Glutamatergic neuron (in vitro differentiated cells): ENCODE measurements at regions not wholly inside any gene's neighbourhood (a gene's known extent, or its start where the extent isn't known, plus 50 kb on each side); places are given as distances from the start of the nearest gene placed in this dataset.

Experiments used
- DNase-seq: peaks from one replicate; pipeline ENCODE4 v3.0.0; 2022
- H3K27ac Mint-ChIP-seq: one replicate; pipeline ENCODE4 v1.8.0; 2020; ENCODE audit warnings: mild to moderate bottlenecking, mixed read lengths, inconsistent platforms; ENCODE audit not compliant: unreplicated experiment
- H3K27me3 Mint-ChIP-seq: one replicate; pipeline ENCODE4 v1.8.0; 2020; ENCODE audit warnings: mild to moderate bottlenecking, moderate library complexity, mixed read lengths, inconsistent platforms; ENCODE audit not compliant: unreplicated experiment
- H3K36me3 Mint-ChIP-seq: one replicate; pipeline ENCODE4 v1.8.0; 2020; ENCODE audit warnings: mild to moderate bottlenecking, mixed read lengths, inconsistent platforms; ENCODE audit not compliant: unreplicated experiment
- H3K4me1 Mint-ChIP-seq: one replicate; pipeline ENCODE4 v1.8.0; 2020; ENCODE audit warnings: mild to moderate bottlenecking, low read depth, mixed read lengths, inconsistent platforms; ENCODE audit not compliant: unreplicated experiment
- H3K4me3 Mint-ChIP-seq: one replicate; pipeline ENCODE4 v1.8.0; 2020; ENCODE audit warnings: mild to moderate bottlenecking, mixed read lengths, inconsistent platforms; ENCODE audit not compliant: unreplicated experiment
- H3K9me3 Mint-ChIP-seq: one replicate; pipeline ENCODE4 v1.8.0; 2020; ENCODE audit warnings: mild to moderate bottlenecking, moderate library complexity, mixed read lengths, inconsistent platforms; ENCODE audit not compliant: unreplicated experiment
- TF ChIP-seq, protein P1 (sequence below): fragments of 200-600 bp; sonication (generic); IDR thresholded peaks from one replicate; pipeline ENCODE4 v1.5.0; 2021; ENCODE audit not compliant: partially characterized antibody, unreplicated experiment

DNA sequence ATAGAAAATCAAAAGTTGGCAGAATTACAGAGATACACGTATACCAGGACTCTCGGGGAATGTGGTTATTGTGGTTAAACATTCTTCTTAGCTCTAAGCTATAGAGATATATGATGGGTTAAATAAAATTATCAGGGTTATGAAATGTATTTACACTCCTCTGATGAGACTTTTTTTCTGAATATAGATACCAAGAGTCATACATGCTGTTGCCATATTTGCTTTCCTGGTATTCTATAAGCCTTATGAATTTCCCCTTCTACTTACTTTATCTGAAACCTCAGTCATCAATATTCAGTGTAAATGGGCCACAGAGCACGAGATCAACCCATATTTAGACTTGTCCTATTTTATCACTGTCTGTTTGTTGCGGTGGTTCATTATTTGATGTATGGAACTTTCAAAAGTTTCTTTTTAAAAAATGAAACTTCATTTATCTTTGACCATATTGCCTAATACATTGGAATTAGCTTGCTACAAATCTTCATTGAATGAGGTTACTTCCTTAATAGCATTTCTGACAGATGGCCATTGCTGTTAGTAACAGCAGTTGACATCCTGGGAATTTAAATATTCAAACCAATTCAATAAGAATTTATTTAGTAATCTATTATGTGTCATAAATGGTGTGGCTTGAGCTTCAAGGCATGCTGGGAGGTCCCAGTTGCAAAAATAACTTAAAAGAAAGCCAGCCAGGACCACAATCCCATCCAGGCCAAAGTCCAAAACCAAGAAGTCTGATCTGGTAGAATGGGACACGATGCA is 393.5 kb downstream of the PCNX1 start:
- no peak overlapping the region for H3K27ac Mint-ChIP-seq
- TF ChIP-seq, protein P1, sequence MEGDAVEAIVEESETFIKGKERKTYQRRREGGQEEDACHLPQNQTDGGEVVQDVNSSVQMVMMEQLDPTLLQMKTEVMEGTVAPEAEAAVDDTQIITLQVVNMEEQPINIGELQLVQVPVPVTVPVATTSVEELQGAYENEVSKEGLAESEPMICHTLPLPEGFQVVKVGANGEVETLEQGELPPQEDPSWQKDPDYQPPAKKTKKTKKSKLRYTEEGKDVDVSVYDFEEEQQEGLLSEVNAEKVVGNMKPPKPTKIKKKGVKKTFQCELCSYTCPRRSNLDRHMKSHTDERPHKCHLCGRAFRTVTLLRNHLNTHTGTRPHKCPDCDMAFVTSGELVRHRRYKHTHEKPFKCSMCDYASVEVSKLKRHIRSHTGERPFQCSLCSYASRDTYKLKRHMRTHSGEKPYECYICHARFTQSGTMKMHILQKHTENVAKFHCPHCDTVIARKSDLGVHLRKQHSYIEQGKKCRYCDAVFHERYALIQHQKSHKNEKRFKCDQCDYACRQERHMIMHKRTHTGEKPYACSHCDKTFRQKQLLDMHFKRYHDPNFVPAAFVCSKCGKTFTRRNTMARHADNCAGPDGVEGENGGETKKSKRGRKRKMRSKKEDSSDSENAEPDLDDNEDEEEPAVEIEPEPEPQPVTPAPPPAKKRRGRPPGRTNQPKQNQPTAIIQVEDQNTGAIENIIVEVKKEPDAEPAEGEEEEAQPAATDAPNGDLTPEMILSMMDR: no peak
- H3K36me3 Mint-ChIP-seq: no peaks in the 10 kb centered on the region
- no peaks in the 10 kb centered on the region for H3K27me3 Mint-ChIP-seq
- H3K4me1 Mint-ChIP-seq: no peaks in the 10 kb centered on the region
- DNase-seq: no peak
- H3K4me3 Mint-ChIP-seq: no peak overlapping the region
- H3K9me3 Mint-ChIP-seq: no peaks in the 10 kb centered on the region

DNA sequence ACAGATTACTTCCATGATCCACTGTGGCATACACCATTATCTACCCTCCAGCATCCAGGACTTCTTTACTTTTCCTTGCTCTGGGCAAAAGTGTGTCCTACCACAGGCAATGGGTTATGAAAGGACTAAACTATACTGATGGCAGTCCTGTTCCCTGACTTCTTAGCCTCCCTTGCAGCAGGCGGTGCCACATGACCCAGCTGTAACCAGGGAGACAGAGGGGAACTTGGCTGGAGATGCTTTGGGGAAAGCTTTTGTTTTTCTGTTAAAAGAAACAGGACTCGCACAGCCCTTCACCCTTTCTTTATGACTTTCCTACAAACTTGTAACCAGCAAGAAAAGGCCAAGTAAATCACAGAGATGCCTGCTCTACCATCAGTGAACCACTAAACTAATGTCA is 394.4 kb downstream of the PCNX1 start:
- H3K27ac Mint-ChIP-seq: no peak overlapping the region
- TF ChIP-seq, protein P1: no peak
- H3K36me3 Mint-ChIP-seq: no peaks in the 10 kb centered on the region
- no peak overlapping the region for H3K4me3 Mint-ChIP-seq
- no peaks in the 10 kb centered on the region for H3K4me1 Mint-ChIP-seq
- H3K9me3 Mint-ChIP-seq: no peaks in the 10 kb centered on the region
- DNase-seq: no peak
- no peaks in the 10 kb centered on the region for H3K27me3 Mint-ChIP-seq

DNA sequence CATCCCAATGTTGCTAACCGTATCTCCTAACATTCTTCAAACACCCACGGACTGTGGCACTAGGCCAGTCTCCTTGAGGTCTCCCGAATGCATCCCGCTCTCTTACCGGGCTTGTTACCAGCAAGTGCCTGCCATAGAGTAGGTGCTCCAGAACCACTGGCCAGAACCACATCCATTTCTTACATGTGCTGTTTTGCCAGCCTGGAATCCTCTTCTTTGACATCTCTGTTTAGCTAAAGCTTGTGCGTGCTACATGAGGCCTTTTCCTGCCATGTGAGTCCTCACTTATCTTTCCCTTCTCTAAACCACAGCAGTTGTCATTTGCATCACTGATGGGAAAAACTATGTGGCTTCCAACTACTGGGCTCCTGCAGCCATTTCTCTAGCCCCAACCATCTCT is 397.4 kb downstream of the PCNX1 start:
- Mint-ChIP-seq H3K4me3 (no peak overlapping the region), H3K9me3 (peaks cover 2% of the 10 kb centered on the region), H3K4me1 (no peaks in the 10 kb centered on the region), H3K36me3 (no peaks in the 10 kb centered on the region), H3K27ac (no peak overlapping the region), H3K27me3 (no peaks in the 10 kb centered on the region)
- no peak for DNase-seq
- TF ChIP-seq, protein P1: no peak

GRCh38 chr14:71308671-71309070 is 401.4 kb downstream of the PCNX1 start:
- H3K9me3 Mint-ChIP-seq: peaks cover 2% of the 10 kb centered on the region
- H3K36me3 Mint-ChIP-seq: no peaks in the 10 kb centered on the region
- TF ChIP-seq, protein P1: no peak
- no peak overlapping the region for H3K4me3 Mint-ChIP-seq
- DNase-seq: no peak
- no peaks in the 10 kb centered on the region for H3K27me3 Mint-ChIP-seq
- H3K4me1 Mint-ChIP-seq: no peaks in the 10 kb centered on the region
- no peak overlapping the region for H3K27ac Mint-ChIP-seq

- Mint-ChIP-seq H3K4me1 (no peaks in the 10 kb centered on the region), H3K36me3 (no peaks in the 10 kb centered on the region), H3K27me3 (no peaks in the 10 kb centered on the region), H3K4me3 (no peak overlapping the region), H3K9me3 (peaks cover 2% of the 10 kb centered on the region), H3K27ac (no peak overlapping the region)
- no peak for DNase-seq
- TF ChIP-seq, protein P1: no peak
Observed at GRCh38 chr14:71309756-71310155, 402.5 kb downstream of the PCNX1 start.
